WERI-Rb-1 (cell line): ENCODE measurements at regions not wholly inside any gene's neighbourhood (a gene's known extent, or its start where the extent isn't known, plus 50 kb on each side); places are given as distances from the start of the nearest gene placed in this dataset.

Experiments
- DNase-seq: peaks from one replicate; pipeline ENCODE4 v3.0.0-alpha.2; 2020
- H3K27ac ChIP-seq: fragments of 250-450 bp; sonication (Bioruptor Pico); 2 replicates; pipeline ENCODE4 v1.5.1; 2020; ENCODE audit warnings: mild to moderate bottlenecking, moderate library complexity
- H3K27me3 ChIP-seq: fragments of 250-450 bp; sonication (Bioruptor Pico); 2 replicates; pipeline ENCODE4 v1.5.1; 2021; ENCODE audit warnings: mild to moderate bottlenecking, low read depth, moderate library complexity; ENCODE audit not compliant: insufficient read depth, severe bottlenecking
- H3K36me3 ChIP-seq: fragments of 250-450 bp; sonication (Bioruptor Pico); 2 replicates; pipeline ENCODE4 v1.5.1; 2020; ENCODE audit warnings: mild to moderate bottlenecking, moderate library complexity
- H3K4me3 ChIP-seq: 2 replicates; pipeline ENCODE4 v1.5.1; 2011; ENCODE audit warnings: low read depth, mild to moderate bottlenecking, control low read depth, low read length
- H3K9me3 ChIP-seq: fragments of 250-450 bp; sonication (Bioruptor Pico); 2 replicates; pipeline ENCODE4 v1.5.1; 2021; ENCODE audit warnings: mild to moderate bottlenecking, moderate library complexity; ENCODE audit not compliant: severe bottlenecking
- TF ChIP-seq, protein P1 (sequence below): IDR thresholded peaks from 2 replicates; pipeline ENCODE4 v1.5.1; 2011; ENCODE audit warnings: low read depth, mild to moderate bottlenecking, control low read depth, inconsistent platforms, low read length

GRCh38 chr17:37796076-37796475, 51.2 kb upstream of the HNF1B start:
- H3K27ac ChIP-seq, result no peak overlapping the region
- TF ChIP-seq, protein P1, sequence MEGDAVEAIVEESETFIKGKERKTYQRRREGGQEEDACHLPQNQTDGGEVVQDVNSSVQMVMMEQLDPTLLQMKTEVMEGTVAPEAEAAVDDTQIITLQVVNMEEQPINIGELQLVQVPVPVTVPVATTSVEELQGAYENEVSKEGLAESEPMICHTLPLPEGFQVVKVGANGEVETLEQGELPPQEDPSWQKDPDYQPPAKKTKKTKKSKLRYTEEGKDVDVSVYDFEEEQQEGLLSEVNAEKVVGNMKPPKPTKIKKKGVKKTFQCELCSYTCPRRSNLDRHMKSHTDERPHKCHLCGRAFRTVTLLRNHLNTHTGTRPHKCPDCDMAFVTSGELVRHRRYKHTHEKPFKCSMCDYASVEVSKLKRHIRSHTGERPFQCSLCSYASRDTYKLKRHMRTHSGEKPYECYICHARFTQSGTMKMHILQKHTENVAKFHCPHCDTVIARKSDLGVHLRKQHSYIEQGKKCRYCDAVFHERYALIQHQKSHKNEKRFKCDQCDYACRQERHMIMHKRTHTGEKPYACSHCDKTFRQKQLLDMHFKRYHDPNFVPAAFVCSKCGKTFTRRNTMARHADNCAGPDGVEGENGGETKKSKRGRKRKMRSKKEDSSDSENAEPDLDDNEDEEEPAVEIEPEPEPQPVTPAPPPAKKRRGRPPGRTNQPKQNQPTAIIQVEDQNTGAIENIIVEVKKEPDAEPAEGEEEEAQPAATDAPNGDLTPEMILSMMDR, result no peak
- no peaks in the 10 kb centered on the region for H3K27me3 ChIP-seq
- H3K36me3 ChIP-seq, result no peaks in the 10 kb centered on the region
- no peak overlapping the region for H3K4me3 ChIP-seq
- no peak for DNase-seq
- H3K9me3 ChIP-seq, result no peaks in the 10 kb centered on the region
